Body of pancreas (tissue), 4 donors: ENCODE measurements at regions not wholly inside any gene's neighbourhood (a gene's known extent, or its start where the extent isn't known, plus 50 kb on each side); places are given as distances from the start of the nearest gene placed in this dataset.

Experiments
- CTCF ChIP-seq, 7 experiments: fragments of 450-650 bp in 4 of 7; fragments of 200-600 bp in 3 of 7; sonication (generic) in 3 of 7; IDR thresholded peaks; one replicate each; pipeline ENCODE4 v1.5.1; 2016 to 2019; ENCODE audit warnings: antibody characterized with exemption in 7 of 7
- POLR2A ChIP-seq, 3 donors: fragments of 450-650 bp; IDR thresholded peaks; one replicate each; pipeline ENCODE4 v1.6.1; 2016; ENCODE audit warnings: antibody characterized with exemption in 3 of 3, mild to moderate bottlenecking in 2 of 3

GRCh38 chr11:26062660-26063059 is 269.3 kb upstream of the ANO3 start:
- TF ChIP-seq CTCF (IDR thresholded peaks at IDR 0.05): no peak
- no peak for TF ChIP-seq POLR2A (IDR thresholded peaks at IDR 0.05)
